ENCODE measurements at regions not wholly inside any gene's neighbourhood (a gene's known extent, or its start where the extent isn't known, plus 50 kb on each side); places are given as distances from the start of the nearest gene placed in this dataset.

DNA sequence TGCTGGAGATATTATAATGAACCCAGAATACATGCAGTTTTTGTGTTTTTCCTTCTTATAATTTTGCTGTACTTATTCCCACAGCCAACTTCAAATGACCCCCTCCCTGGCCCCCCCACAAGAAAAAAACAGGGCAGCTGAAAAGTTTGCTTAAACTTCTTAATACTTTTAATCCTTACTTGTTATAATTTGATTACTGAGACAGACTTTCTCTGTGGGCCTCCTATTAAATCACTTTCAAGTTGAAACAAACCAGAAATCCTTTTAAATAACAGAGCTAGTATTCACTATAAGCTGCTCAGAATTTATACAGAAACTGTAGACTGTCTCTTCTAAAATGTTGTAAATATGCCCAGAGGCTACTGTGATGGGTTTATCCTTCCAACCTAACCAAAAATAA is 106.3 kb downstream of the CENPW start:
- TF ChIP-seq, protein P1, sequence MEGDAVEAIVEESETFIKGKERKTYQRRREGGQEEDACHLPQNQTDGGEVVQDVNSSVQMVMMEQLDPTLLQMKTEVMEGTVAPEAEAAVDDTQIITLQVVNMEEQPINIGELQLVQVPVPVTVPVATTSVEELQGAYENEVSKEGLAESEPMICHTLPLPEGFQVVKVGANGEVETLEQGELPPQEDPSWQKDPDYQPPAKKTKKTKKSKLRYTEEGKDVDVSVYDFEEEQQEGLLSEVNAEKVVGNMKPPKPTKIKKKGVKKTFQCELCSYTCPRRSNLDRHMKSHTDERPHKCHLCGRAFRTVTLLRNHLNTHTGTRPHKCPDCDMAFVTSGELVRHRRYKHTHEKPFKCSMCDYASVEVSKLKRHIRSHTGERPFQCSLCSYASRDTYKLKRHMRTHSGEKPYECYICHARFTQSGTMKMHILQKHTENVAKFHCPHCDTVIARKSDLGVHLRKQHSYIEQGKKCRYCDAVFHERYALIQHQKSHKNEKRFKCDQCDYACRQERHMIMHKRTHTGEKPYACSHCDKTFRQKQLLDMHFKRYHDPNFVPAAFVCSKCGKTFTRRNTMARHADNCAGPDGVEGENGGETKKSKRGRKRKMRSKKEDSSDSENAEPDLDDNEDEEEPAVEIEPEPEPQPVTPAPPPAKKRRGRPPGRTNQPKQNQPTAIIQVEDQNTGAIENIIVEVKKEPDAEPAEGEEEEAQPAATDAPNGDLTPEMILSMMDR (IDR thresholded peaks at IDR 0.05): no peak
- no peak for TF ChIP-seq POLR2A (IDR thresholded peaks at IDR 0.05)
- no peak for TF ChIP-seq POLR2AphosphoS5 (IDR thresholded peaks at IDR 0.05; ENCODE audit: insufficient read depth in 1 of 2, low read depth in 1 of 2)
